ENCODE measurements at regions not wholly inside any gene's neighbourhood (a gene's known extent, or its start where the extent isn't known, plus 50 kb on each side); places are given as distances from the start of the nearest gene placed in this dataset.

- TF ChIP-seq CTCF (IDR thresholded peaks at IDR 0.05; ENCODE audit: low read depth, low read length, missing control alignments), result no peak
- in situ Hi-C loops (cut with HindIII; ENCODE audit: low sequenced_read_pairs), result no loop called here
- no peak for DNase-seq (ENCODE audit: low read depth)
- H3K4me3 ChIP-seq (ENCODE audit: low read depth, low read length), result no peak overlapping the region
These were observed 78.5 kb upstream of the FBRSL1 start for GRCh38 chr12:132411457-132411856.

GRCh38 chr12:132410849-132411248 is 79.1 kb upstream of the FBRSL1 start:
- no peak for DNase-seq (ENCODE audit: low read depth)
- in situ Hi-C loops (cut with HindIII; ENCODE audit: low sequenced_read_pairs), result no loop called here
- no peak overlapping the region for H3K4me3 ChIP-seq (ENCODE audit: low read depth, low read length)
- no peak for TF ChIP-seq CTCF (IDR thresholded peaks at IDR 0.05; ENCODE audit: low read depth, low read length, missing control alignments)

GRCh38 chr12:132410296-132410625 is 79.7 kb upstream of the FBRSL1 start:
- in situ Hi-C loops (cut with HindIII; ENCODE audit: low sequenced_read_pairs), result no loop called here
- TF ChIP-seq CTCF (IDR thresholded peaks at IDR 0.05; ENCODE audit: low read depth, low read length, missing control alignments), result no peak
- DNase-seq (ENCODE audit: low read depth), result no peak
- H3K4me3 ChIP-seq (ENCODE audit: low read depth, low read length), result no peak overlapping the region

- in situ Hi-C loops (cut with HindIII; ENCODE audit: low sequenced_read_pairs), result no loop called here
- DNase-seq (ENCODE audit: low read depth), result no peak
- H3K4me3 ChIP-seq (ENCODE audit: low read depth, low read length), result no peak overlapping the region
- no peak for TF ChIP-seq CTCF (IDR thresholded peaks at IDR 0.05; ENCODE audit: low read depth, low read length, missing control alignments)
These were observed 80.3 kb upstream of the FBRSL1 start for GRCh38 chr12:132409495-132410295.

GRCh38 chr12:132408626-132409494 is 79.5 kb upstream of the GALNT9 start:
- TF ChIP-seq CTCF (IDR thresholded peaks at IDR 0.05; ENCODE audit: low read depth, low read length, missing control alignments), result no peak
- in situ Hi-C loops (cut with HindIII; ENCODE audit: low sequenced_read_pairs), result no loop called here

GRCh38 chr12:132407992-132408391 is 78.6 kb upstream of the GALNT9 start:
- no peak for TF ChIP-seq CTCF (IDR thresholded peaks at IDR 0.05; ENCODE audit: low read depth, low read length, missing control alignments)
- DNase-seq (ENCODE audit: low read depth), result no peak
- in situ Hi-C loops (cut with HindIII; ENCODE audit: low sequenced_read_pairs), result no loop called here
- no peak overlapping the region for H3K4me3 ChIP-seq (ENCODE audit: low read depth, low read length)

More at GRCh38 chr12:132408626-132409494, 79.5 kb upstream of the GALNT9 start:
- no peak overlapping the region for H3K4me3 ChIP-seq (ENCODE audit: low read depth, low read length)
- DNase-seq (ENCODE audit: low read depth), result no peak
